ENCODE measurements at regions not wholly inside any gene's neighbourhood (a gene's known extent, or its start where the extent isn't known, plus 50 kb on each side); places are given as distances from the start of the nearest gene placed in this dataset.

DNA sequence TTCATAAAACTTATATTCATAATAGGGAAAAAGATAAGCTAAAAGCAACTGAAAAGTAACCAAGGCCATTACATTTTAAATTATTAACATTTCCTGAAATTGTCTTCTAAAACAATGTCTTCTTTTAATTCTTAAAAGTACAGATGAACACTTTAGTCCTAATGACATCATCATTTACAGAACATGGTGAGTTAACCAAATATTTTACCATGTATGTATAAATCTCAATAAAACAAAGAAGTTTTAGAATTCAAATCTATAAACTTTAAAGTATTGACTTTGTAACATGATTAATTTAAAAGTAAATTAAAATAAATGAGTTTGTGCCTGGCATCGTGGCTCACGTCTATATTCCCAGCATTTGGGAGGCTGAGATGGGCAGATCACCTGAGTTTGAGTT lies 125.9 kb upstream of the PRSS16 start:
- intact Hi-C loops (cut with micrococcal nuclease; ENCODE audit: unreplicated experiment) = no loop called here
- H3K4me1 ChIP-seq (ENCODE audit: control insufficient read depth, insufficient read depth, low read length) = peaks cover 6% of the 10 kb centered on the region; the same call in 1 of the 2 replicates
- no peaks in the 10 kb centered on the region; the same call in 1 of the 2 replicates for H3K36me3 ChIP-seq (ENCODE audit: control insufficient read depth, insufficient read depth, low read length)
- no peak overlapping the region for H3K4me3 ChIP-seq (ENCODE audit: low read depth in 2 of 2, low read length in 2 of 2)
- no peaks in the 10 kb centered on the region for H3K27me3 ChIP-seq (ENCODE audit: control insufficient read depth, insufficient read depth, low read length)
- ATAC-seq = no peak
- ChIA-PET CTCF (no interaction called here), POLR2A (no interaction called here)
- no peaks in the 10 kb centered on the region for H3K9me3 ChIP-seq (ENCODE audit: control insufficient read depth, insufficient read depth, low read depth, low read length)
- no peak for DNase-seq (ENCODE audit: low read depth, low spot score)
- H3K27ac ChIP-seq (ENCODE audit: low read length) = no peak overlapping the region
- in situ Hi-C loops (cut with HindIII; ENCODE audit: low pct_unique_long_range_greater_than_20kb, low sequenced_read_pairs) = no loop called here
- BruUV-seq (replicated peaks) = no TSS peak
- TF ChIP-seq TCF7L2 (IDR thresholded peaks at IDR 0.05; ENCODE audit: low read depth, low read length) (no peak), SIN3A (IDR thresholded peaks at IDR 0.05; ENCODE audit: borderline replicate concordance, insufficient read depth, low read depth, low read length) (no peak)
- TF ChIP-seq, protein P1, sequence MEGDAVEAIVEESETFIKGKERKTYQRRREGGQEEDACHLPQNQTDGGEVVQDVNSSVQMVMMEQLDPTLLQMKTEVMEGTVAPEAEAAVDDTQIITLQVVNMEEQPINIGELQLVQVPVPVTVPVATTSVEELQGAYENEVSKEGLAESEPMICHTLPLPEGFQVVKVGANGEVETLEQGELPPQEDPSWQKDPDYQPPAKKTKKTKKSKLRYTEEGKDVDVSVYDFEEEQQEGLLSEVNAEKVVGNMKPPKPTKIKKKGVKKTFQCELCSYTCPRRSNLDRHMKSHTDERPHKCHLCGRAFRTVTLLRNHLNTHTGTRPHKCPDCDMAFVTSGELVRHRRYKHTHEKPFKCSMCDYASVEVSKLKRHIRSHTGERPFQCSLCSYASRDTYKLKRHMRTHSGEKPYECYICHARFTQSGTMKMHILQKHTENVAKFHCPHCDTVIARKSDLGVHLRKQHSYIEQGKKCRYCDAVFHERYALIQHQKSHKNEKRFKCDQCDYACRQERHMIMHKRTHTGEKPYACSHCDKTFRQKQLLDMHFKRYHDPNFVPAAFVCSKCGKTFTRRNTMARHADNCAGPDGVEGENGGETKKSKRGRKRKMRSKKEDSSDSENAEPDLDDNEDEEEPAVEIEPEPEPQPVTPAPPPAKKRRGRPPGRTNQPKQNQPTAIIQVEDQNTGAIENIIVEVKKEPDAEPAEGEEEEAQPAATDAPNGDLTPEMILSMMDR (IDR thresholded peaks at IDR 0.05) = no peak
- TF ChIP-seq, protein P2, sequence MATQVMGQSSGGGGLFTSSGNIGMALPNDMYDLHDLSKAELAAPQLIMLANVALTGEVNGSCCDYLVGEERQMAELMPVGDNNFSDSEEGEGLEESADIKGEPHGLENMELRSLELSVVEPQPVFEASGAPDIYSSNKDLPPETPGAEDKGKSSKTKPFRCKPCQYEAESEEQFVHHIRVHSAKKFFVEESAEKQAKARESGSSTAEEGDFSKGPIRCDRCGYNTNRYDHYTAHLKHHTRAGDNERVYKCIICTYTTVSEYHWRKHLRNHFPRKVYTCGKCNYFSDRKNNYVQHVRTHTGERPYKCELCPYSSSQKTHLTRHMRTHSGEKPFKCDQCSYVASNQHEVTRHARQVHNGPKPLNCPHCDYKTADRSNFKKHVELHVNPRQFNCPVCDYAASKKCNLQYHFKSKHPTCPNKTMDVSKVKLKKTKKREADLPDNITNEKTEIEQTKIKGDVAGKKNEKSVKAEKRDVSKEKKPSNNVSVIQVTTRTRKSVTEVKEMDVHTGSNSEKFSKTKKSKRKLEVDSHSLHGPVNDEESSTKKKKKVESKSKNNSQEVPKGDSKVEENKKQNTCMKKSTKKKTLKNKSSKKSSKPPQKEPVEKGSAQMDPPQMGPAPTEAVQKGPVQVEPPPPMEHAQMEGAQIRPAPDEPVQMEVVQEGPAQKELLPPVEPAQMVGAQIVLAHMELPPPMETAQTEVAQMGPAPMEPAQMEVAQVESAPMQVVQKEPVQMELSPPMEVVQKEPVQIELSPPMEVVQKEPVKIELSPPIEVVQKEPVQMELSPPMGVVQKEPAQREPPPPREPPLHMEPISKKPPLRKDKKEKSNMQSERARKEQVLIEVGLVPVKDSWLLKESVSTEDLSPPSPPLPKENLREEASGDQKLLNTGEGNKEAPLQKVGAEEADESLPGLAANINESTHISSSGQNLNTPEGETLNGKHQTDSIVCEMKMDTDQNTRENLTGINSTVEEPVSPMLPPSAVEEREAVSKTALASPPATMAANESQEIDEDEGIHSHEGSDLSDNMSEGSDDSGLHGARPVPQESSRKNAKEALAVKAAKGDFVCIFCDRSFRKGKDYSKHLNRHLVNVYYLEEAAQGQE (IDR thresholded peaks at IDR 0.05; ENCODE audit: insufficient read depth in 1 of 2, low read depth in 2 of 2, low read length in 1 of 2) = no peak

DNA sequence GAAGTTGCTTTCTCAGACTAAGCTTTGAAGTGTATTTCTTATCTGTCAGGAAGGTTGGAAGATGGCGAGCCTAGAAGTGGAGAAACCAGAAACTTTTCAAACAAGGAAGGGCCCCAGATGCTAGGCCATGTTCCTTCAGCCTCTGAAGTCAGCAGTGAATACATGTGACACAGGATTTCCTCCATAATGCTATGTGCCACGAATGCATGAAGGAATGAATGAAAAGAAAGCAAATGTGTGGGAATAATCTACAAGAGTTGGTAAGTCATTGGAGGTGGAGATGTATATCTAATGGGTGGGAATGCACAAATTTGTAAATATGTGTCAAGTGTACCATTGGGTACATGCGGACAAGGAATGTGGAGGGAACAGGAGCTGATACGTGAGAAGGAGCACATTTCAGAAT lies 123.2 kb upstream of the PRSS16 start:
- POLR2A ChIA-PET = interaction anchor here (0.6 kb wide), 1 partner anchor 13 kb away, joined by 4 read pairs; no protein-coding TSS in a partner anchor
- ATAC-seq (no peak), DNase-seq (ENCODE audit: low read depth, low spot score) (no peak)
- H3K4me1 ChIP-seq (ENCODE audit: control insufficient read depth, insufficient read depth, low read length) = peaks cover 26% of the 10 kb centered on the region
- H3K27me3 ChIP-seq (ENCODE audit: control insufficient read depth, insufficient read depth, low read length) = no peaks in the 10 kb centered on the region
- H3K36me3 ChIP-seq (ENCODE audit: control insufficient read depth, insufficient read depth, low read length) = no peaks in the 10 kb centered on the region; the same call in 1 of the 2 replicates
- no peak overlapping the region for H3K27ac ChIP-seq (ENCODE audit: low read length)
- TF ChIP-seq, protein P1 (IDR thresholded peaks at IDR 0.05) = no peak
- TF ChIP-seq POLR2AphosphoS5 (IDR thresholded peaks at IDR 0.05; ENCODE audit: low read depth, low read length) (no peak), TCF7L2 (IDR thresholded peaks at IDR 0.05; ENCODE audit: low read depth, low read length) (no peak), SIN3A (IDR thresholded peaks at IDR 0.05; ENCODE audit: borderline replicate concordance, insufficient read depth, low read depth, low read length) (no peak)
- TF ChIP-seq, protein P2 (IDR thresholded peaks at IDR 0.05; ENCODE audit: insufficient read depth in 1 of 2, low read depth in 2 of 2, low read length in 1 of 2) = no peak
- no TSS peak for BruUV-seq (replicated peaks)
- no peaks in the 10 kb centered on the region for H3K9me3 ChIP-seq (ENCODE audit: control insufficient read depth, insufficient read depth, low read depth, low read length)
- intact Hi-C loops (cut with micrococcal nuclease; ENCODE audit: unreplicated experiment) = no loop called here
- CTCF ChIA-PET = no interaction called here
- H3K4me3 ChIP-seq (ENCODE audit: low read depth in 2 of 2, low read length in 2 of 2) = no peak overlapping the region
- in situ Hi-C loops (cut with HindIII; ENCODE audit: low pct_unique_long_range_greater_than_20kb, low sequenced_read_pairs) = no loop called here

Data from Panc1 (cell line).